GM18909 (cell line): ENCODE measurements at regions not wholly inside any gene's neighbourhood (a gene's known extent, or its start where the extent isn't known, plus 50 kb on each side); places are given as distances from the start of the nearest gene placed in this dataset.

Experiments used
- ATAC-seq: cut with Tn5 transposase; IDR thresholded peaks from one replicate; pipeline ENCODE4 v1.9.1; 2021; ENCODE audit warnings: mild to moderate bottlenecking; ENCODE audit not compliant: unreplicated experiment, poor library complexity

DNA sequence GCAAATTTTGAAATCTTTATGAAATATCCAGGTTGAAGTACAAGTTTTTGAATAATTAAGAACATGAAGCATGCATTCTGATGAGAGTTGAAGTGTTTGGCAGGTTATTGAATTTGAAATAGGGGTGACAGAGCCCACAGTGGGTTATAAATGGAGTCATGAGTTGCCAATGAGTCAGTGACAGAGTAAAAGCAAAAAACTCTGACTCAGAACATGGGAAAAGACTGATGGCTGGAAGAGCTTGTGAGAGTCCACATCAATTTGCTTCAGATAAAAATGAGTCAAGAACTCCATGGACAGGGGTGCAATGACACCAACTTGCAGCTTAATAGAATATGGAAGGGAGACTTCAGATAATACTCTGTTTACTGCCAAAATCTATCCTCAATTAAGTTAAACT lies 105.3 kb downstream of the SLC6A15 start:
- no peak for ATAC-seq

GRCh38 chr12:84805474-84805858 lies 107.1 kb downstream of the SLC6A15 start:
- no peak for ATAC-seq

- no peak for ATAC-seq
Observed at GRCh38 chr12:84804691-84805473, 107.7 kb downstream of the SLC6A15 start.

- no peak for ATAC-seq
Observed at GRCh38 chr12:84803661-84804060, 108.9 kb downstream of the SLC6A15 start.

GRCh38 chr12:84802161-84802560 lies 110.4 kb downstream of the SLC6A15 start:
- ATAC-seq, result no peak

DNA sequence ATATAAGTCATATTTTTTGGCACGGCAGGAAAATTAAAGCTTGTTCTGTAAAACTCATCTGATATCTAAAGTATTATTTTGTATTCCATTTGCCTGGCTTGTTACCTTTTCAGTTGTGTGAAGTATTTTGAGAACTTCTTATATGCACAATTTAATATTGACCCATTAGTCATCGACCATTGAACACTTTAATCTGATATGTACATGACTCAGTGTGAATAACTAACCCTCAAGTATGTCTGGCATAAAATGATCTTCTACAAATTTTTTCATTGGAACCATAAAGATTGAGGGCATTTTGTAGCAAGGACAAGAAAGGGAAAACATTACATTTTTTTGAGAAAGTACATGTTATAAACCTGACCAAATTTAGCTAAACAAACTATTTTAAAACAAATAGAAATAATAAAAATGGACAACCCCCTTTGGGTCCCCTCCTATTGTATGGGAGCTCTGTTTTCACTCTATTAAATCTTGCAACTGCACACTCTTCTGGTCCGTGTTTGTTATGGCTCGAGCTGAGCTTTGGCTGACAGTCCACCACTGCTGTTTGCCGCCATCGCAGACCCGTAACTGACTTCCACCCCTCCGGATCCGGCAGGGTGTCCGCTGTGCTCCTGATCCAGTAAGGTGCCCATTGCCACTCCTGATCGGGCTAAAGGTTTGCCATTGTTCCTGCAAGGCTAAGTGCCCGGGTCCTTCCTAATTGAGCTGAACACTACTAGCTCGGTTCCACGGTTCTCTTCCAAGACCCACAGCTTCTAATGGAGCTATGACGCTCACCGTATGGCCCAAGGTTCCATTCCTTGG lies 118.8 kb downstream of the SLC6A15 start:
- ATAC-seq, result no peak

- ATAC-seq, result no peak
Observed at GRCh38 chr12:84791444-84791843, 121.2 kb downstream of the SLC6A15 start.

DNA sequence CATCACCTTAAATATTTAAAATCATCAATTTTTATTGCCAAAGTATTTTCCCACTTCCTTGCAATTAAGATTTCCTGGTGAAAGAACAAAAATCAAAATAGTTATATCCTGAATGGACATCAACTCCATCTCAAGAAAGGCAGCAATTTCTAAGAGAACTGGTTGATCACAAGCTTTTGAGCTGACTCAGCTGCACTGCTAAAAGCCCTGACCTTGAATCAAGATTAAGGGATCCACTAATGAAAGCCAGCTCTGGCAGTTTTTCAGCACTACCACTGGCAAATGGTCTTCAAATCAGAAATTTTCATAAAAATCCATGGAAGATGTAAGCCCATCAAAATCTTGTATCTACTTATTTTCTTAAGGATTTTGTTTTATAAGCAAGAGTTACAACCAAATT lies 123.4 kb downstream of the SLC6A15 start:
- no peak for ATAC-seq

DNA sequence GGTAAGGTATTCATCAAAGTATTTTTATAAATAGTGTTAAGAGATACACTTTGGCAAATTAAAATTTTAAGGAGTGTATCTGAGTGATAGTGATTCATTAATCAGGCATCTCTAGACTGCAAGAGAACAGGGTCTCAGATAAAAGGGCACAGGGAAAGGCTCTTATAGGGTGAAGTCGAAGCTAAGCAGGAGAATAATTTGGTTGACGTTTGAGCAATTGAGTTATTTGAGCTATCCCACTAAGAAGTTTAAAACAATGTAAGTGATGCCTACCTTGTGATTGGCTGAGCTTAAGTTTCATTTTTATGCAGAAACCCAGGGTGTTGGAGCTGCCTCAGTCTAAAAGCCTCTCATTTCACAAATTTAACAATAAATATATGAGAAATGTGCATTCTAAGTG lies 125.3 kb downstream of the SLC6A15 start:
- no peak for ATAC-seq

DNA sequence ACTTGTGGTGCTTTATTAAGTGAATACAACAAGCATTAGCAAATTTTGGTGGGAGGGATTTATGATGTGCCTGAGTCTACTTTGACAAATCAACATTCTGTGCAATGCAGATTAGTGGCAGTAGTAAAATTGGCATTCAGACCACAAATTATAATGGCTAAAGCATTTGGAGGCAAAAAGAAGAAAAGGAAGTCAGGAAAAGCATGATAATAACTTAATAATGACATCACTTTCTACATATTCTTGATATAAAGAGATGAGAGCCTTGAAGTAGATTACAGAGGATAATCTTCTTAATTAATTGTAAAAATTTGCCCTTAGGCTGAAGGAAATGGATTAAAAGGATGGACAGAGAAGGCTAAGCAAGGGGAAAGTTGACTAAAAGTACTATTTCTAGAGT lies 126.0 kb downstream of the SLC6A15 start:
- ATAC-seq, result no peak

DNA sequence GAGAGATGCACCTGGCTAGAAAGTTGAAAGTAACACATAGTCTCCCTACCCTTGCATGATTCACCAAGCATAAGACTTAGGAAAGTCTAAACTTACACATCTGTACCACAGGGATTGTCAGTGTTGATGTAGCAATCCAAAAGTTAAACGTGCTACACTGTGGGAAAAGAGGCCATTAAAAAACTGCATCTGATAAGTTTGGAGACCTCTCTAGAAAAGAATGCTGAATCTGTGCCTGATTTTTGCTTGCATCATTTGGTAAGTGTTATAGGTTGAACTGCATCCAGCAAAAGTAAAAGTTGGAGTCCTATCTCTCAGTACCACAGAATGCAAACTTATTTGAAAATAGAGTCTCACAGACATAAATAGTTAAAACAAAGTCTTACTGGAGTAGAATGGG lies 126.6 kb downstream of the SLC6A15 start:
- ATAC-seq, result no peak

- ATAC-seq, result no peak
Observed at GRCh38 chr12:84785281-84785680, 127.3 kb downstream of the SLC6A15 start.

DNA sequence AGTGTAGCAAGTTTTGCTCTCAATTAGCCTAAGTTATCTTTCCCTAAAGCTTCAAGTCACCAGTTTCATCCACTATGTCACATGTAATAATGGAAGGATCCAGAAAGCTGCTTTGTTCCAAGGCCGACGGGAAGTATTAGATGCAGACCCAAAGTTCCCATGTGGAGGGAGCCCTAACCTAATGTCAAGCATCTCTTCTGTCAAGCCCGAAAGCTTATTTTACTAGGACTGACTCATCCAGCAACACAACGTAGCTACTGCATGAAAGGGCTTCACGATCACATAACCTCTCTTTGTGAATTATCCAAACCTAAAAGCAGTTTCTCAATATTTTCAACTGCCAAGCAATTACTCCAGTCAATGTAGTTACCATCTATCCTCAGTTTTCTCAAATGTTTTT lies 133.4 kb downstream of the SLC6A15 start:
- ATAC-seq, result no peak

GRCh38 chr12:84772281-84772680 lies 140.3 kb downstream of the SLC6A15 start:
- no peak for ATAC-seq

DNA sequence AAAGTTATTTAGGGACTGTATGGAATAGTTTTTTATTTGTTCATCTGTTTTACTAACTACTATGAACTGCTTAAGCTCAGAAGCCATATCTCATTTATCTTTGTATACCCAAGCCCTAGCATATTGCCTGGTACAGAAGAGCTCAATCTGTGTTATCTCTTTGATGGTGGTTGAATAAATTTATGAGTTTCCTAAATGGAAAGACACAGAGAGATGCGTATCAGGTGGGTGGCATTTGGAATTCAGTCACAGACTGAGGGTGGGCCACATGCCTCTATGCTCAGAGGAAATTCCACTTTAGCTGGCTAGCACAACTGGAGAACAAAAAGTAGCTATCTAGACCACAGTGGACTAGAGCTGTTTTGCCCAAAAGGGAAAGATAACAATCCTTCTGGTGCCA lies 145.5 kb downstream of the SLC6A15 start:
- ATAC-seq, result no peak

DNA sequence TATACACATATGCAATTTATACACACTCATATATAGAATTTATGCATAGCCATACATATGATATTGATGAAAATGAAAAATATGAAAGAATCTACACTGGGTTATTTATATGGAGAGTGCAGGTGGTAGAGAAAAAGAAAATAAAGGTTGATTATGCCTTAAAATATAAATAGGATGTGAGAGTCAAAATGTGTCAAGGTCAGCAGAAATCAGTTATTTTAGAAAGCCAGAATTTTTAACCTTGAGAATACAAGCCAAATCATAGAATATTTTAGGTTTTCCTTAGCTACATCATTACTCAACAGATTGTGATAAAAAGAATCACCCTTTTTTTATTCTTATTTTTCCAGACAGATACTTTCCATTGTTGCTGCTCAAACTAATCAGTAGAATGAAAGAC lies 146.2 kb downstream of the SLC6A15 start:
- ATAC-seq, result no peak

- ATAC-seq, result no peak
Observed at GRCh38 chr12:84764001-84764400, 148.6 kb downstream of the SLC6A15 start.

GRCh38 chr12:84763107-84763506 lies 149.5 kb downstream of the SLC6A15 start:
- ATAC-seq, result no peak

DNA sequence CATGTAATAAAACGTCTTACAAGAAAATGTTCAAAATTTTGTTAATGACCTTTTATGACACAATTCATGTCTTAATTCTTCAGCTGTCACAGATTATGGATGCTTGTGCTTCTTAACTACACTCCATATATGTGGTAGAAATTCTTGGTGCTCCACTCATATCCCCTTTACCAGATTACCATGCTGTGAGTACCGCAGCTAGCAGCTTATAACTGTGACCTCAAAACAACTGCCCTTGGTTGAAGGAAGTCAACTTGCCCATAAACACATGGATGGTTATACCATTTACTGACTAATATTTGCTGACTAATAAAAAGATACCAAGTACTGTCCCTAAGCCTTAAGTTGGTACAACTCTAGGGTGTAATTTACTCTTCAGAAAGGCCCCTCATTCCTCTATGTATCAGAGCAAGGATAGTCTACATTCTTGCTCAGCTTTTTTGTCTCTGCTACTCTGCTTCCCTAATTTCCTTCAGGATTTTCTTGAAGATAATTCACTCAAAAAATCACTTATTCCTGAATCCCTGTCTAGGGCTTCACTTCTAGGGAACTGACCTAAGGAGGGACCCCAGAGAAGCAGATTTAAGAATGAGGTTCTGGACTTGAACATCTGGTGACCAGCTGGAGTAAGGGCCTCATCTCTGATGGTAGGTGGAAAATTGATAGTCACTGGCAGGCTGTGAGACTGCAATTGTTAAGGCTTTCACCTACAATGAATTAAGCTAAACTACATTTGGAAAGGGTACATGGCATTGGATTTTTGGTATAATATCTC lies 152.3 kb downstream of the SLC6A15 start:
- no peak for ATAC-seq

DNA sequence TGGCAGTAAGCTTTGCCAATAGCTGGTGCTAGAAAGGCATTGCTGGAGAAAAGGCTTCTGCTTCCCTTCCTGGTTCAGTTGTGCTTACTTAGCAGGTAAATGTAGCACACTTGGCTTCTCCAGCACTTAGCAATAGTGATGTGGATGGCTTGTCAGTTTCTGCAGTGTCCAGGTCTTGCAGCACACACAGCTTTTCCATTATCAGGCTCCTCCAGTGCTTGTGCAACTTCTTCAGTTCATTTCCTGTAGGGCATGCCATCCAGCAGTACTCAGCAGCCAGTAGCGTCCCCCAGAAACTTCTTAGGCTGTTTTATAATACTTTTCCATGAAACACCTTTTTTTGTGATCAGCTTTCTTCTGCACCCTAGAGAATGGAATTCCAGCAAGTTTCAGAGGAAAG lies 154.6 kb downstream of the SLC6A15 start:
- ATAC-seq, result no peak

DNA sequence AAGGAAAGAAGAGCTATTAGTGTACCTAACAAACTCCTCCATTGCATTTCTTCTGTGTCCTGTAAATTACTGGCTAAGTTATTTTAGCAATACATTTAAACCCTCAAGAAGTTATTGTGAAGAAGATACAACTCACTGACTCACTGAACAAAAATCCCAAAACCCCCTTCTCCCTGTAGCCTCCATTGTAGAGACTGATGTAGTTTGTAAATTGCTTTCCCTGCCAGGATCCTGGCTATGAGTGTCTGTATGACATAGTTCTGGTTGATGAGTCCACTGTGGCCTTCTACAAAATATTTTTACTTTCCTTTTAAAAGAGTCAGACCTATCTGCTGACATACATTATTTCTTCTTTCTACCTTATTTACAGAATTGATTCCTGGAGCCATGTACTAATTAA lies 155.6 kb downstream of the SLC6A15 start:
- no peak for ATAC-seq
